Ishikawa (cell line): ENCODE measurements at regions not wholly inside any gene's neighbourhood (a gene's known extent, or its start where the extent isn't known, plus 50 kb on each side); places are given as distances from the start of the nearest gene placed in this dataset.

Experiments used
- CEBPB ChIP-seq: IDR thresholded peaks from 2 replicates; pipeline ENCODE4 v1.6.1; 2012
- CREB1 ChIP-seq: IDR thresholded peaks from 2 replicates; pipeline ENCODE4 v1.6.1; 2012; ENCODE audit warnings: low read depth
- EGR1 ChIP-seq: IDR thresholded peaks from 2 replicates; pipeline ENCODE4 v1.6.1; 2012
- EP300 ChIP-seq: IDR thresholded peaks from 2 replicates; pipeline ENCODE4 v1.6.1; 2012; ENCODE audit warnings: borderline replicate concordance
- FOXM1 ChIP-seq: IDR thresholded peaks from 2 replicates; pipeline ENCODE4 v1.6.1; 2012; ENCODE audit warnings: low read depth, borderline replicate concordance
- NFIC ChIP-seq: IDR thresholded peaks from 2 replicates; pipeline ENCODE4 v1.6.1; 2012
- RAD21 ChIP-seq: IDR thresholded peaks from 2 replicates; pipeline ENCODE4 v1.6.1; 2012; ENCODE audit warnings: low read depth
- TAF1 ChIP-seq: IDR thresholded peaks from 2 replicates; pipeline ENCODE4 v1.6.1; 2012; ENCODE audit warnings: low read depth, mild to moderate bottlenecking
- TCF12 ChIP-seq: IDR thresholded peaks from 2 replicates; pipeline ENCODE4 v1.6.1; 2012; ENCODE audit warnings: low read depth
- TEAD4 ChIP-seq: IDR thresholded peaks from 2 replicates; pipeline ENCODE4 v1.6.1; 2012
- YY1 ChIP-seq: IDR thresholded peaks from 2 replicates; pipeline ENCODE4 v1.6.1; 2012; ENCODE audit warnings: low read depth
- ZBTB7A ChIP-seq: IDR thresholded peaks from 2 replicates; pipeline ENCODE4 v1.6.1; 2012; ENCODE audit warnings: low read depth
- TF ChIP-seq, protein P1 (sequence below): IDR thresholded peaks from 2 replicates; pipeline ENCODE4 v1.6.1; 2012
- TF ChIP-seq, protein P2 (sequence below): IDR thresholded peaks from 2 replicates; pipeline ENCODE4 v1.6.1; 2012
- TF ChIP-seq, protein P3 (sequence below): IDR thresholded peaks from 2 replicates; pipeline ENCODE4 v1.6.1; 2012; ENCODE audit warnings: low read depth, mild to moderate bottlenecking

DNA sequence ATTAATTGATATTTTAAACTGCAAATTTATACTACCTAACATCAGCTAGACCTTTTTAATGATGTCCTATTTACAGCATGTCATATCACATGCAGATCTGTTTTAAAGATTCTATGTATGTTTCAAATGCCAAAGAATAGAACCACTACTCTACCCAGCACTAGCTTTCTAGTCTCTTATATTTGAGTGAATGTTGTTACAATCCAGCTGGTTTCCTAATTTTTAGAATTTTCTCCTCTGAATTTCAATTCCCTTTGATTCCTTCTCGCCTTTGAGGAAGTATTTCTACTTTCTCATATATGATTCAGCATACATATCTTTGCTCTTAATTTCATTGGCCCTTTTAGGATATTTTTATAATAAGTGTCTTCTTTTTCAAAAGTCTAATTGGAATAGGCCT, 841.9 kb downstream of the TMTC2 start:
- TF ChIP-seq RAD21 = no peak
- no peak for TF ChIP-seq CREB1
- no peak for TF ChIP-seq TEAD4
- no peak for TF ChIP-seq TCF12
- TF ChIP-seq TAF1 = no peak
- TF ChIP-seq, protein P1, sequence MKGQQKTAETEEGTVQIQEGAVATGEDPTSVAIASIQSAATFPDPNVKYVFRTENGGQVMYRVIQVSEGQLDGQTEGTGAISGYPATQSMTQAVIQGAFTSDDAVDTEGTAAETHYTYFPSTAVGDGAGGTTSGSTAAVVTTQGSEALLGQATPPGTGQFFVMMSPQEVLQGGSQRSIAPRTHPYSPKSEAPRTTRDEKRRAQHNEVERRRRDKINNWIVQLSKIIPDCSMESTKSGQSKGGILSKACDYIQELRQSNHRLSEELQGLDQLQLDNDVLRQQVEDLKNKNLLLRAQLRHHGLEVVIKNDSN = no peak
- TF ChIP-seq ZBTB7A = no peak
- TF ChIP-seq, protein P2, sequence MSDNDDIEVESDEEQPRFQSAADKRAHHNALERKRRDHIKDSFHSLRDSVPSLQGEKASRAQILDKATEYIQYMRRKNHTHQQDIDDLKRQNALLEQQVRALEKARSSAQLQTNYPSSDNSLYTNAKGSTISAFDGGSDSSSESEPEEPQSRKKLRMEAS = no peak

DNA sequence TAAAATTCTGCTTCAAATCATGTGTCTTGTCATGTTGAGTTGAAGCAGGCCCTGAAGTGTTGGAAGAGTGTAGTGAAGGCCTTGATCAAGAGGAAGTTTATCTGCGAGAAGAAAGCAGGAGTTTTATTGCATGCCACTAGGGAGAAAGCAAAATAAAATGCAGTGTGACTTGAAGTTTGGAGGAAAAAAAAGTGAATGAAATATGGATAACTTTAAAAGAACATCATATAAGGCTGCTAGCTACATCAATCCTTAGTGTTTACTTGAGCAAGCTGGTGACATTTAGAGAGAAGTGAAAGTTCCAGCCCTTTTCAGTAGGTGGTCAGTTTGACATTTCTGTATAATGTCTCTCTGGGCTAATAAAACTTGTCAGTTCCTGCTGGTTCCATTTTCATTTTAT, 841.1 kb downstream of the TMTC2 start:
- TF ChIP-seq RAD21 = no peak
- TF ChIP-seq TAF1 = no peak

DNA sequence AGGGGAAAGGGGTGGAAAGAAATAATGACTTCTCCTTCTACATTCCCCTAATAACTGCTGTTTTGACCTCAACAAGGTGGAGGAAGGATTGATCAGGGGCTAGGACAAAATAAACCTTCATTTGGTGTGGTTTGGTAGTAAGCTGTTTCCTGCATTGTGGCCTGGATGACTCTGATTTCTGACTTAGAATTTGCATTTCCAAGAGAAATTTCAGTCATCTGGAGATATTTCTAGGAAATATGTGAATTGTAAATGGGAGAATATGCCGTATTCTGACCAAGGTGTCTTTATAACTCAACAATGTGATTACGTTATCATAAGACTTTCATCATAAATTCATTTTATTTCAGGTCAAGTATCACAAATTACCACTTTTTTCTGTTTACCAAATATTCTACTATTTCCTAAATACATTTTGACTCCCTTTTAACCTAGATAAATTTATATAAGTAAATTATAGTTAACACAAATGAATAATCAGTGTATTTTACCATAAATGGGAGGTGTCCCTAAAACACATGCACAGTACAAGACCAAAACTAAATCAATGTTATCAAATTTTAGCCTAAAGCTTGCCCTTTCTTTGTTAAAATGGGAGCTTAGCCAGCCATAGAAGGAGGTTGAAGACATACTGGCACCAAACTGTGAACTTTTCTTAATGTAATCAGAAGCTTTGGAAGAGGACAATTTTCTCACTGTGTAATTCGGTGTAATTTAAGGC, 828.8 kb downstream of the TMTC2 start:
- TF ChIP-seq, protein P2 = no peak
- TF ChIP-seq CEBPB = no peak
- TF ChIP-seq, protein P1 = no peak

DNA sequence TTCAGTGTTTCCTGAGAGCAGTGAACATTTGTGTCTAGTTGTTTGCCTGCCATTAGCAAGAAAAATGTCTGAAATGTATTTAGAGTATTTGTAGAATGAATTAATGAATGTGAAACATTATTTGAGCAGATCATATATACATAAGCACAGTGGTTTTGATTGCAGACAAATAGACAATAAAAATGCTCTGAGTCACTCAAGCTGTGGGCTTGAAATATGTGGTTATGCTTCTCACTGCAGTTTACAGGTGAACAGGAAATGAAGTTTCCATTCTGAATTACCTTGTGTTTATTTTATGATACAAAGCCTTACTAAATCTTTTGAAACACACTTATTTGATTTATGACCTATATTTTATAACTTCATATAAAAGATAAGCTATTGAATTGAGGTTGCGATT, 827.7 kb downstream of the TMTC2 start:
- TF ChIP-seq NFIC (no peak), TAF1 (no peak), YY1 (no peak), EGR1 (no peak)
- TF ChIP-seq, protein P3, sequence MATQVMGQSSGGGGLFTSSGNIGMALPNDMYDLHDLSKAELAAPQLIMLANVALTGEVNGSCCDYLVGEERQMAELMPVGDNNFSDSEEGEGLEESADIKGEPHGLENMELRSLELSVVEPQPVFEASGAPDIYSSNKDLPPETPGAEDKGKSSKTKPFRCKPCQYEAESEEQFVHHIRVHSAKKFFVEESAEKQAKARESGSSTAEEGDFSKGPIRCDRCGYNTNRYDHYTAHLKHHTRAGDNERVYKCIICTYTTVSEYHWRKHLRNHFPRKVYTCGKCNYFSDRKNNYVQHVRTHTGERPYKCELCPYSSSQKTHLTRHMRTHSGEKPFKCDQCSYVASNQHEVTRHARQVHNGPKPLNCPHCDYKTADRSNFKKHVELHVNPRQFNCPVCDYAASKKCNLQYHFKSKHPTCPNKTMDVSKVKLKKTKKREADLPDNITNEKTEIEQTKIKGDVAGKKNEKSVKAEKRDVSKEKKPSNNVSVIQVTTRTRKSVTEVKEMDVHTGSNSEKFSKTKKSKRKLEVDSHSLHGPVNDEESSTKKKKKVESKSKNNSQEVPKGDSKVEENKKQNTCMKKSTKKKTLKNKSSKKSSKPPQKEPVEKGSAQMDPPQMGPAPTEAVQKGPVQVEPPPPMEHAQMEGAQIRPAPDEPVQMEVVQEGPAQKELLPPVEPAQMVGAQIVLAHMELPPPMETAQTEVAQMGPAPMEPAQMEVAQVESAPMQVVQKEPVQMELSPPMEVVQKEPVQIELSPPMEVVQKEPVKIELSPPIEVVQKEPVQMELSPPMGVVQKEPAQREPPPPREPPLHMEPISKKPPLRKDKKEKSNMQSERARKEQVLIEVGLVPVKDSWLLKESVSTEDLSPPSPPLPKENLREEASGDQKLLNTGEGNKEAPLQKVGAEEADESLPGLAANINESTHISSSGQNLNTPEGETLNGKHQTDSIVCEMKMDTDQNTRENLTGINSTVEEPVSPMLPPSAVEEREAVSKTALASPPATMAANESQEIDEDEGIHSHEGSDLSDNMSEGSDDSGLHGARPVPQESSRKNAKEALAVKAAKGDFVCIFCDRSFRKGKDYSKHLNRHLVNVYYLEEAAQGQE = no peak
- TF ChIP-seq, protein P1 = no peak

DNA sequence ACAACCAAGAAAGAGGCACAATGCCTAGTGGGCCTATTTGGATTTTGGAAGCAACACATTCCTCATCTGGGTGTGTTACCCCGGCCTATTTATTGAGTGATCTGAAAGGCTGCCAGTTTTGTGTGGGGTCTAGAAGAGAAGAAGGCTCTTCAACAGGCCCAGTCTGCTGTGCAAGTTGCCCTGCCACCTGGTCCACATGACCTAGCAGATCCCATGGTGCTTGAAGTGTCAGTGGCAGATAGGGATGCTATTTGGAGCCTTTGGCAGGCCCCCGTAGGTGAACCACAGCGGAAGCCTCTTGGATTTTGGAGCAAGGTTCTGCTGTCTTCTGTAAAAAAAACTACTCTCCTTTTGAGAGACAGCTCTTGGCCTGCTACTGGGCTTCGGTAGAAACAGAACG, 820.1 kb downstream of the TMTC2 start:
- TF ChIP-seq RAD21 = no peak
- TF ChIP-seq TCF12 = no peak
- TF ChIP-seq, protein P3 = no peak
- TF ChIP-seq, protein P2 = no peak
- TF ChIP-seq EP300 = no peak
- no peak for TF ChIP-seq TEAD4
- TF ChIP-seq EGR1 = no peak
- no peak for TF ChIP-seq NFIC
- TF ChIP-seq, protein P1 = no peak
- TF ChIP-seq TAF1 = no peak
- no peak for TF ChIP-seq FOXM1
- TF ChIP-seq YY1 = no peak
- TF ChIP-seq ZBTB7A = no peak
- no peak for TF ChIP-seq CEBPB
- no peak for TF ChIP-seq CREB1

DNA sequence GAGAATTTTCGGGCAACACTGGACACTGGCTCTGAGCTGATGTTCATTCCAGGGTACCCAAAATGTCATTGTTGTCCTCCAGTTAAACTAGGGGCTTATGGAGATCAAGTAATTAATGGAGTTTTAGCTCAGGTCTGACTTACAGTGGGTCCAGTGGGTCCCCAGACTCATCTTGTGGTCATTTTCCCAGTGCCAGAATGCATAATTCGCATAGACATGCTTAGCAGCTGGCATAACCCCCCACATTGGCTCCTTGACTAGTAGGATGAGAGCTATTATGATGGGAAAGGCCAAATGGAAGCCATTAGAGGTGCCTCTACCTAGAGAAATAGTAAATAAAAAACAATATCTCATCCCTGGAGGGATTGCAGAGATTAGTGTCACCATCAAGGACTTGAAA, 818.9 kb downstream of the TMTC2 start:
- TF ChIP-seq FOXM1 (no peak), EGR1 (no peak), YY1 (no peak), EP300 (no peak), TCF12 (no peak), CREB1 (no peak), TAF1 (no peak), RAD21 (no peak), TEAD4 (no peak), CEBPB (no peak), ZBTB7A (no peak), NFIC (no peak)
- TF ChIP-seq, protein P3 = no peak
- TF ChIP-seq, protein P2 = no peak
- TF ChIP-seq, protein P1 = no peak
